ENCODE measurements at regions not wholly inside any gene's neighbourhood (a gene's known extent, or its start where the extent isn't known, plus 50 kb on each side); places are given as distances from the start of the nearest gene placed in this dataset.

DNA sequence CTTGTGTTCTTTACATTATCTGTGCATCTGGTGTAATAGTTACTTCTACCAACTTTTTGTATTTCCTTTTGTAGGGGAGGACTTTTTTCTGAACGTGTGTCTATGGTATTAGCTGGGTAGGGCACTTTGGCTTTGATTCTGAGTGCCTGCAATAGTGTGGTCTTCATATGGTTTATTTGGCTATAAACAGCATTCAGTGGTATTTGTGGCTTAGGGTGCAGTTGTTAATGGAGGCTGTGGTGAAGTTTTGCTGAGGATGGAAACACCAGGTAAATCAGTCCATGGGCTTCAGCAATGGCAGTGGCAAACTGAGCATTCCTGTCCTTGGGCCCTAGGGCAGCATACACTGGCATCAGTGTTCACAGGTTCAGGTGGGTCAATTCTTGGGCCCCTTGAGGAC, 230.6 kb upstream of the CTNNB1 start:
- CTCF ChIA-PET, result no interaction called here
- H3K27me3 Mint-ChIP-seq, result peaks cover 8 to 45% of the 10 kb centered on the region in 2 donors

DNA sequence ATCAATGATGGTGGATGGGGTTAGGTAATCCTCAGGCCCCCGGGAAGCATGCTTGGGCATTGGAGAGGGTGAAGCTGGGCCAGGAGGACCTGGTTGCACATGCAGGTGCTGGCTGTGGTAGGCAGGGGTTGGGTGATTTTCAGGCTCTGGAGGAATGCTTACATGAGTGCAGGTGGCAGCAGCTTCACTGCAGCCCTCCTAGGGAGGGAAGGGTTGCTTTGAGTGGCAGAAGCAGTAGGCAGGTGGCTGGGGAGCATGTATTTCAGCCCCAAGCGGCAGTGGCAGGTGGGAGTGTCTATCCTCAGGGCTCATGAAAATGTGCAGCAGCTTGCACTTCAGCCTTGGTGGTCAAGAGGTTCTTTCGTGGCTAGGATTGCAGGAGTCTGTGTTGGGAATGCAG, 230.0 kb upstream of the CTNNB1 start:
- no peak for DNase-seq
- Histone ChIP-seq H3K27me3 (ENCODE audit: insufficient read depth, low read length, poor library complexity, severe bottlenecking) (no peaks in the 10 kb centered on the region), H3K9me3 (ENCODE audit: low read length) (no peaks in the 10 kb centered on the region), H3K4me1 (ENCODE audit: insufficient read depth, low read length) (no peaks in the 10 kb centered on the region), H3K27ac (ENCODE audit: low read depth, low read length) (no peak overlapping the region), H3K36me3 (ENCODE audit: insufficient read depth, low read length) (no peaks in the 10 kb centered on the region), H3K4me3 (ENCODE audit: low read length) (no peak overlapping the region)
- Mint-ChIP-seq H3K4me1 (peaks cover 3 to 9% (median 3%) of the 10 kb centered on the region in 3 donors), H3K4me3 (no peak overlapping the region), H3K36me3 (no peaks in the 10 kb centered on the region), H3K9me3 (peaks cover 0 to 7% (median 2%) of the 10 kb centered on the region in 5 donors), H3K27ac (no peak overlapping the region), H3K27me3 (peaks cover 8 to 43% of the 10 kb centered on the region in 2 donors)
- POLR2A ChIA-PET, result no interaction called here
- CTCF ChIA-PET, result no interaction called here

More for the DNA sequence above, 230.6 kb upstream of the CTNNB1 start:
- no peak overlapping the region for H3K4me3 ChIP-seq (ENCODE audit: low read length)
- no peak overlapping the region for H3K27ac ChIP-seq (ENCODE audit: low read depth, low read length)
- Mint-ChIP-seq H3K27ac (no peak overlapping the region), H3K4me3 (no peak overlapping the region), H3K4me1 (peaks cover 3 to 9% (median 3%) of the 10 kb centered on the region in 3 donors), H3K9me3 (peaks cover 0 to 7% (median 2%) of the 10 kb centered on the region in 5 donors), H3K36me3 (no peaks in the 10 kb centered on the region)
- H3K27me3 ChIP-seq (ENCODE audit: insufficient read depth, low read length, poor library complexity, severe bottlenecking), result no peaks in the 10 kb centered on the region
- no peaks in the 10 kb centered on the region for H3K36me3 ChIP-seq (ENCODE audit: insufficient read depth, low read length)
- POLR2A ChIA-PET, result no interaction called here
- no peaks in the 10 kb centered on the region for H3K4me1 ChIP-seq (ENCODE audit: insufficient read depth, low read length)
- no peaks in the 10 kb centered on the region for H3K9me3 ChIP-seq (ENCODE audit: low read length)
- DNase-seq, result no peak

DNA sequence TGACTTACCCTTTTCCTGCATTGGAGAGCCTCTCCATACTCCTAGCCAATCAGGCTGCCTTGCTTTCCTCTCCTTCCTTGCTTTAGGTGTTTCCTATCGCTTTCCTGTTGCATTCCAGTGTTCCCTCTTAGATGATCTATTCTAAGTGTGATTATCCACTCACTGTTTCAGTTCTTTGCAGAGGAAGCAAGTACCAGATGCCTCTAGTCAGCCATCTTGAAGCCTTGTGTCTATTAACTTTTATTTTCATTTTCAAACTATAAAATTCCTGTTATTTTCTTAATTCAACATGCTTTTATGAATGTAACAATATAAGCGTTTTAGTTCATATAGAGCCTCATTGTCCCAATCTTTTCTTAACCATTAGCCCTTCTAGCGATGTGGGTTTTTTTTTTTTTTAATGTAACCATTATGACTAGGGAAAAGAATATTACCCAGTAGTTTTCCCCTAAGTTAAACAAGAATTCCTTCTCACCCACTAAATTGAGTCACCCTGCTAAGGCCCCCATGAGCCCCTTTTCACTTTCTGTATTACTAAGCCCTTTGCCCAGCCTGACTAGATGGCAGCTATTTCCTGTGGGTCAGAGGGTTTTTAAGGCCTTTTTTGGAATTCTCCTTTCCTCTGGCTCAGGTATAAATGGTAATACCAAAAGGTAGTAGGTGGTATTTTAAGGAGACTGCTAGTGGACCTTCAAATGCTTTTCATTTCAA, 229.4 kb upstream of the CTNNB1 start:
- peaks cover 3 to 9% (median 3%) of the 10 kb centered on the region in 3 donors for H3K4me1 Mint-ChIP-seq
- H3K4me1 ChIP-seq (ENCODE audit: insufficient read depth, low read length), result no peaks in the 10 kb centered on the region
- H3K27me3 ChIP-seq (ENCODE audit: insufficient read depth, low read length, poor library complexity, severe bottlenecking), result no peaks in the 10 kb centered on the region
- no peaks in the 10 kb centered on the region for H3K9me3 ChIP-seq (ENCODE audit: low read length)
- no peaks in the 10 kb centered on the region for H3K36me3 Mint-ChIP-seq
- no peak overlapping the region for H3K4me3 ChIP-seq (ENCODE audit: low read length)
- no peak overlapping the region for H3K4me3 Mint-ChIP-seq
- ChIA-PET CTCF (no interaction called here), POLR2A (no interaction called here)
- H3K27me3 Mint-ChIP-seq, result peaks cover 6 to 43% of the 10 kb centered on the region in 2 donors
- H3K36me3 ChIP-seq (ENCODE audit: insufficient read depth, low read length), result no peaks in the 10 kb centered on the region
- H3K9me3 Mint-ChIP-seq, result peaks cover 0 to 7% (median 2%) of the 10 kb centered on the region in 5 donors
- no peak overlapping the region for H3K27ac ChIP-seq (ENCODE audit: low read depth, low read length)
- DNase-seq, result no peak
- H3K27ac Mint-ChIP-seq, result no peak overlapping the region

DNA sequence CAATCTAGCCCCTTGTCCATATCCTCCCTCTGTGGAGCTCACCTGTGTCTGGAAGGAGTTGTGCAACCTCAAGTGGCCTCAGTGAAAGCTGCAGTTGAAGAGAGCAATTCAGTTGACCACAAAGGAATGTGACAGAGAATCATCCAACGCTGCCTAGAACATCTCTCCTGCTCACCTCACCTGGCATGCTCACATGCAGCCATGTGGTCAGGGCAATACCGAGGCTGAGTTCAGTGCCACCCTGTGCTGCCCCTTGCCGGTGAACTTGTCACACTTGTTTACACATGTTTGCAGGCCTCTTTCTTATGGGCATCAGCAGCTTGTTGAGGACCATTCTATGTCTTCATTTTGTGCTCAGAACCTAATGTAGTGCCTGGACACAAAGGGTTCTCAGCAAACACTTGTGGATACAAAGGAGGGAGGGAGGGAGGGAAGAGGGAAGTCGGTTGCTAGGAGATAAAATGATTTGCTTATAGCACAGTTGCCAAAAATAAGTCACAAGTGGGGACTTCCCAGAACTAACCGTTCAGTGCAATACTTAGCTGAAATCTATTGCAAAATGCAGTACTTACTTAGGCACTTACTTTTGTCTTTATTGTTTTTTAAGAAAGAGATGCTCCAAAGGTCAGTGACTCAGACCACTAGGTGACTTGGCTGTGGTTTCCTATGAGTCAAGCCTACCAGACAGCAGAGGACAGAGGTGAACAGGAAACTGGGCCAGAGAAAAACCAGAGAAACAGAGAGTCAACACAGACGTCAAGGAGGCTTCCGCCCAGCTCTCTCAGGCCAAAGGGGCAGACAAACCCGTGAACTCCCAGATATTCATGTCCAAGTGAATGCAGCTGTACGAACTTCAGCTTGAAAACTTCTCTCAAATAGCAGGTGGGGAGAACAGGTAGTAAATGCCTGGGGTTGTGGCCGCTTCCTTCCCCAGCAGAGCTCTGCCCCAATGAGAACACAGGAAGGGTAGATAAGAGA, 227.8 kb upstream of the CTNNB1 start:
- ChIA-PET CTCF (no interaction called here), POLR2A (no interaction called here)
- no peaks in the 10 kb centered on the region for H3K36me3 ChIP-seq (ENCODE audit: insufficient read depth, low read length)
- H3K27ac Mint-ChIP-seq, result peak overlapping the region in 2 of 8 donors; percentile 40 to 77
- H3K27me3 ChIP-seq (ENCODE audit: insufficient read depth, low read length, poor library complexity, severe bottlenecking), result no peaks in the 10 kb centered on the region
- H3K9me3 ChIP-seq (ENCODE audit: low read length), result no peaks in the 10 kb centered on the region
- H3K4me3 ChIP-seq (ENCODE audit: low read length), result no peak overlapping the region
- H3K36me3 Mint-ChIP-seq, result no peaks in the 10 kb centered on the region
- H3K4me1 ChIP-seq (ENCODE audit: insufficient read depth, low read length), result no peaks in the 10 kb centered on the region
- peaks cover 0 to 7% (median 2%) of the 10 kb centered on the region in 5 donors for H3K9me3 Mint-ChIP-seq
- H3K27me3 Mint-ChIP-seq, result peaks cover 5 to 40% of the 10 kb centered on the region in 2 donors
- H3K4me1 Mint-ChIP-seq, result peaks cover 3 to 9% (median 3%) of the 10 kb centered on the region in 3 donors
- no peak for DNase-seq
- H3K4me3 Mint-ChIP-seq, result no peak overlapping the region
- H3K27ac ChIP-seq (ENCODE audit: low read depth, low read length), result no peak overlapping the region

DNA sequence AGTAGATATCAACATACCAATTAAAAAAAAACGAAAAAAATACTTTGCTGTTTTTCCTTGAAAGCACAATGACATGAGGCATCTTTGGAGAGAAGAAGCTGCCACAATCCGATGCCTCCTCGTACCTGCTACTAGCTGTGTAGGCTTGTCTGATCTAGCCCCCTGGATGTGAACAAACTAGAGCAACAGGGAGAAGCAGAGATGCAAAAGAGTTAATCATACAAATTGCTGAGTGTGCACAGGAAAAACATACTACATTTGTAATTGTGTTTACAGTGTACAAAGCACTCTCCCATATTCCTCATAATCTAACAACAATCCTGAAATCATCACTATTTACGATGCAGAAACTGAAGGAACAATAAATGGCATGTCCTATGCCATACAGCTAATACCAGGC, 227.0 kb upstream of the CTNNB1 start:
- POLR2A ChIA-PET, result no interaction called here
- Histone ChIP-seq H3K4me1 (ENCODE audit: insufficient read depth, low read length) (no peaks in the 10 kb centered on the region), H3K36me3 (ENCODE audit: insufficient read depth, low read length) (no peaks in the 10 kb centered on the region), H3K27ac (ENCODE audit: low read depth, low read length) (no peak overlapping the region), H3K9me3 (ENCODE audit: low read length) (no peaks in the 10 kb centered on the region), H3K4me3 (ENCODE audit: low read length) (no peak overlapping the region), H3K27me3 (ENCODE audit: insufficient read depth, low read length, poor library complexity, severe bottlenecking) (no peaks in the 10 kb centered on the region)
- H3K4me3 Mint-ChIP-seq, result no peak overlapping the region
- peaks cover 0 to 7% (median 2%) of the 10 kb centered on the region in 5 donors for H3K9me3 Mint-ChIP-seq
- peaks cover 5 to 37% of the 10 kb centered on the region in 2 donors for H3K27me3 Mint-ChIP-seq
- CTCF ChIA-PET, result no interaction called here
- no peaks in the 10 kb centered on the region for H3K36me3 Mint-ChIP-seq
- peaks cover 3 to 9% (median 3%) of the 10 kb centered on the region in 3 donors for H3K4me1 Mint-ChIP-seq
- no peak for DNase-seq
- peak overlapping the region in 1 of 8 donors; percentile 26 for H3K27ac Mint-ChIP-seq

DNA sequence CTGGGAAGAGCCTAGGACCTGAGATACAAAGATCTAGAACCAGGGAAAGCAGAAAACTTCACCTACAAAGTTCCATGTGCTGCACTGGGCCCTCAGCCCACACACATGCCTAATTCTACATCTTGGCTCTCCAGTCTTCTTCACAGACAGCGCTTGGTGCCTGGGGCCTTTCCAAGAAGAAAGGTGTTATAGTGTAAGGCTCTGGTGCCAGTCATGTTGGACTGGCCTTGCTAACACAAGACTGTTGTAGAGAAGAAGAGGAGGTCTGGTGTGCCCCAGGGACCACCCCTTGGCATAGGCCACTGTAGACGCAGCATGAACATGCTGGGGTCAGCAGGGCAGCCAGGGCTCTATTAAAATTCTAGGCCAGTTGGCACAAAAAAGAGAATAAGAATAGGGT, 226.2 kb upstream of the CTNNB1 start:
- Mint-ChIP-seq H3K36me3 (no peaks in the 10 kb centered on the region), H3K4me3 (no peak overlapping the region), H3K9me3 (peaks cover 0 to 3% (median 2%) of the 10 kb centered on the region in 5 donors), H3K27me3 (peaks cover 5 to 35% of the 10 kb centered on the region in 2 donors), H3K4me1 (peaks cover 3 to 9% (median 3%) of the 10 kb centered on the region in 3 donors), H3K27ac (no peak overlapping the region)
- no peaks in the 10 kb centered on the region for H3K9me3 ChIP-seq (ENCODE audit: low read length)
- no peak overlapping the region for H3K4me3 ChIP-seq (ENCODE audit: low read length)
- H3K27me3 ChIP-seq (ENCODE audit: insufficient read depth, low read length, poor library complexity, severe bottlenecking), result no peaks in the 10 kb centered on the region
- ChIA-PET CTCF (no interaction called here), POLR2A (no interaction called here)
- H3K27ac ChIP-seq (ENCODE audit: low read depth, low read length), result no peak overlapping the region
- no peaks in the 10 kb centered on the region for H3K4me1 ChIP-seq (ENCODE audit: insufficient read depth, low read length)
- no peak for DNase-seq
- no peaks in the 10 kb centered on the region for H3K36me3 ChIP-seq (ENCODE audit: insufficient read depth, low read length)

DNA sequence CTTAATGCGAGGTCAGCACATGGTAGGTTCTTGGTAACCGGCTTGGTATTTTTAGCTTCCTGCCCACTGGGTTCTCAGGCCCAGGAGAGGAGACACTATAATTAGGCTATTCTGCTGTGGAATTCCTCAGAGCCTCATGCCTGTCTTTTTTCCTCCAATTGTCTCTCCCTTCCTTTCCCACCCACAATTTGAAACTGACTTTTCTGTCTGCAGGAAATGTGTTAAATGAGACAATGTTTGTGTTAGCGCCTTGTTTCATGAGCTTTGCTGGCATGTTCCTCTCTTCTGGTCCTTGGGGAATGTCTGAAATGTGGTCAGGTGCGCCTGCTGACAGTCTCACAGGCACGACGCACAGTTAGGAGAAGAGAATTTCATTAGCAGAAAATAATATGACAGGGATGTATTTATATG, 223.6 kb upstream of the CTNNB1 start:
- H3K4me1 Mint-ChIP-seq, result peaks cover 3 to 9% (median 7%) of the 10 kb centered on the region in 3 donors

DNA sequence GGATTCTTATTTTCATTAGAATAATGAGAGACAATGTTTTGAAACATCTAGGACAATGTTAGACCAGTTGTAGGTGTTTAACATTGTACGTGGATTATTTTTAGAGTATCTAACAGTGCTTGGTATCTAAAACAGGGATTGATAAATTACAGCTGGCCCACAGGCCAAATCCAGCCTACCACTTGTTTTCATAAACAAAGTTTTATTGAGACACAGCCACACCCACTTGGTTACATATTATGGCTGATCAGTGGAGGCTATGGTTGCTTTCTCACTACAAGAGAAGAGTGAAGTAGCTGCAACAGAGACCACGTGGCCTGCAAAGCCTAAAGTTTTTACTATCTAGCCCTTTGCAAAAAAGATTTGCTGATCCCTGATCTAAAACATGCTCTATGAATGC, 223.1 kb upstream of the CTNNB1 start:
- Histone ChIP-seq H3K27me3 (ENCODE audit: insufficient read depth, low read length, poor library complexity, severe bottlenecking) (no peaks in the 10 kb centered on the region), H3K4me3 (ENCODE audit: low read length) (no peak overlapping the region), H3K9me3 (ENCODE audit: low read length) (no peaks in the 10 kb centered on the region), H3K36me3 (ENCODE audit: insufficient read depth, low read length) (no peaks in the 10 kb centered on the region), H3K27ac (ENCODE audit: low read depth, low read length) (no peak overlapping the region), H3K4me1 (ENCODE audit: insufficient read depth, low read length) (no peaks in the 10 kb centered on the region)
- H3K27ac Mint-ChIP-seq, result no peak overlapping the region
- H3K4me3 Mint-ChIP-seq, result no peak overlapping the region
- no peaks in the 10 kb centered on the region for H3K9me3 Mint-ChIP-seq
- H3K36me3 Mint-ChIP-seq, result no peaks in the 10 kb centered on the region
- H3K4me1 Mint-ChIP-seq, result peaks cover under 1 to 9% (median 7%) of the 10 kb centered on the region in 3 donors
- no peak for DNase-seq
- CTCF ChIA-PET, result no interaction called here
- H3K27me3 Mint-ChIP-seq, result peaks cover 0 to 21% of the 10 kb centered on the region in 2 donors
- POLR2A ChIA-PET, result no interaction called here

More for the DNA sequence above, 223.6 kb upstream of the CTNNB1 start:
- no peaks in the 10 kb centered on the region for H3K9me3 ChIP-seq (ENCODE audit: low read length)
- no peak overlapping the region for H3K27ac ChIP-seq (ENCODE audit: low read depth, low read length)
- DNase-seq, result no peak
- H3K27me3 Mint-ChIP-seq, result peaks cover 0 to 23% of the 10 kb centered on the region in 2 donors
- no peaks in the 10 kb centered on the region for H3K36me3 Mint-ChIP-seq
- no peak overlapping the region for H3K4me3 Mint-ChIP-seq
- H3K27ac Mint-ChIP-seq, result peak overlapping the region in 1 of 8 donors; percentile 29
- H3K4me1 ChIP-seq (ENCODE audit: insufficient read depth, low read length), result no peaks in the 10 kb centered on the region
- no peaks in the 10 kb centered on the region for H3K9me3 Mint-ChIP-seq
- CTCF ChIA-PET, result no interaction called here
- POLR2A ChIA-PET, result no interaction called here
- no peaks in the 10 kb centered on the region for H3K27me3 ChIP-seq (ENCODE audit: insufficient read depth, low read length, poor library complexity, severe bottlenecking)
- no peaks in the 10 kb centered on the region for H3K36me3 ChIP-seq (ENCODE audit: insufficient read depth, low read length)
- no peak overlapping the region for H3K4me3 ChIP-seq (ENCODE audit: low read length)
